Left cardiac atrium (tissue), 4 donors: ENCODE measurements at regions not wholly inside any gene's neighbourhood (a gene's known extent, or its start where the extent isn't known, plus 50 kb on each side); places are given as distances from the start of the nearest gene placed in this dataset.
A peak's percentile ranks its signal among the peaks of the same experiment; 100 is the strongest.

Experiments used
- ATAC-seq, 2 donors: fragments of 200-7000 bp; cut with Tn5 transposase; one replicate each; pipeline ENCODE4 v1.9.1; 2020; ENCODE audit warnings: mild to moderate bottlenecking in 2 of 2, moderate library complexity in 2 of 2
- DNase-seq: peaks from one replicate; pipeline ENCODE4 v3.0.0-alpha.2; 2020
- intact Hi-C, 2 donors: fragments of 100-400 bp; cut with DNase I; formaldehyde crosslinking; loops; one replicate each; pipeline versions ENCODE4 v1.14.1 to v1.15.1; 2022 to 2023
- donor health status: DM: no; HTN: yes; CAD: no.
- donor health status: DM: no; HTN: yes; CAD: no; lungs with severe emphysema.
- donor health status: DM: yes; HTN: yes; CAD: no.
- donor health status: Dilated cardiomyopathy.

- intact Hi-C loops: no loop called here
- ATAC-seq: no peak
Measured at GRCh38 chr1:29728703-29729102, 492.4 kb downstream of the PTPRU start.

GRCh38 chr1:29725262-29725661, 488.9 kb downstream of the PTPRU start:
- intact Hi-C loops: no loop called here
- ATAC-seq (no peak), DNase-seq (no peak)

More at GRCh38 chr1:29728703-29729102, 492.4 kb downstream of the PTPRU start:
- no peak for DNase-seq

- DNase-seq (no peak), ATAC-seq (no peak)
- intact Hi-C loops: no loop called here
Measured at GRCh38 chr1:29722598-29722997, 486.3 kb downstream of the PTPRU start.

DNA sequence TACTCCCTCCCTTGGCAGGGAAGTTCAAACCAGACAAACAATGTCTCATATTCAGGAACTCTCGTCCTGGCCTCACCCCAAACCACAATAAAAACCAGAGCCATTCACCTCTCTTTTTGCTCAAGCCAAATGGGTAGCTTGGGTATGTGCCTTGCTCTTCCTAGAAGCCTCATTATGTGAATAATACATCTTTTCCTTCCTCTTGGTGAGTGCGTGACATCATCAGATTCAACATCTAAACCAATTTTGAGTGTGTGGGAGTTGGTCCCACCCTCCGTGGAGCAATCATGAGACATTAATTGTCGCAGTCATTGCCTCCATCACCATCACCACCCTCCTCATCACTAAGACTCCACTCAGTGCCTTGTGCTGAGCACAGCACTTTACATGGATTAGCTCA, 482.9 kb downstream of the PTPRU start:
- no peak for DNase-seq

GRCh38 chr1:29718791-29719190, 482.5 kb downstream of the PTPRU start:
- no peak for ATAC-seq
- DNase-seq: no peak
- intact Hi-C loops: no loop called here

More for the DNA sequence above, 482.9 kb downstream of the PTPRU start:
- intact Hi-C loops: no loop called here
- no peak for ATAC-seq

- ATAC-seq: no peak
- intact Hi-C loops: no loop called here
- no peak for DNase-seq
Measured at GRCh38 chr1:29716306-29716705, 480.0 kb downstream of the PTPRU start.

DNA sequence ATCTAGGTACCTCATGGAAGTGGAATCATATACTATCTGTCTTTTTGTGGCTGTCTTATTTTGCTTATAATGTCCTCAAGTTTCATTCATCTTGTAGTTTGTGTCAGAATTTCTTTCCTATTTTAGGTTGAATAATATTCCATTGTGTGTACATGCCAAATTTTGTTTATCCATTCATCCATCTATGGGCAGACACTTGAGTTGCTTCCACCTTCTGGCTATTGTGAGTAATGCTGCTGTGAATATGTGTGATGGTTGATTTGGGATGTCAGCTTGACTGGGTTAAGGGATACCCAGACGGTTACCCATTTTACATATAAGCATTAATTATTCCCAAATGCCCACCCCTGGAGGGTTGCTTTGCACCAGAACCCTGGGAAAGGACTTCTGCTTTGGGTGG, 477.5 kb downstream of the PTPRU start:
- intact Hi-C loops: no loop called here
- DNase-seq: no peak
- no peak for ATAC-seq

- ATAC-seq (no peak), DNase-seq (no peak)
- intact Hi-C loops: no loop called here
Measured at GRCh38 chr1:29712801-29713200, 476.5 kb downstream of the PTPRU start.

DNA sequence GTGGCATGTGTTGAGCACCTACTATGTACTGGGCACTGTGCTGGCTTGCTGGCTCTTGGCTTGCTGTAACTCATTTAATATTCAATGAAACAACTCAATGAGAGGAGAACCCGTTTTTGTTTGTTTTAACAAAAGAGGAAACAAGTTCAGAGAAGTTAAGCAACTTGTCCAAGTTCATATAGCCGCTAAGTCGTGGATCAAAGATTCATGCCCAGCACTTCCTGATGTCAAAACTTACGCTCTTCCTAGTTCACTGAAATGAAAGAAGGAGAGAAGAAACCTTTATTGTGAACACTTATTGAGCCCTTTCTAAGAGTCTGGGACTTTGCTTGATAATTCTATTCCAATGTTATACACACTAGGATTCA, 475.9 kb downstream of the PTPRU start:
- intact Hi-C loops: no loop called here
- no peak for DNase-seq
- ATAC-seq: no peak

- ATAC-seq (no peak), DNase-seq (no peak)
- intact Hi-C loops: no loop called here
Measured at GRCh38 chr1:29711582-29712283, 475.4 kb downstream of the PTPRU start.

DNA sequence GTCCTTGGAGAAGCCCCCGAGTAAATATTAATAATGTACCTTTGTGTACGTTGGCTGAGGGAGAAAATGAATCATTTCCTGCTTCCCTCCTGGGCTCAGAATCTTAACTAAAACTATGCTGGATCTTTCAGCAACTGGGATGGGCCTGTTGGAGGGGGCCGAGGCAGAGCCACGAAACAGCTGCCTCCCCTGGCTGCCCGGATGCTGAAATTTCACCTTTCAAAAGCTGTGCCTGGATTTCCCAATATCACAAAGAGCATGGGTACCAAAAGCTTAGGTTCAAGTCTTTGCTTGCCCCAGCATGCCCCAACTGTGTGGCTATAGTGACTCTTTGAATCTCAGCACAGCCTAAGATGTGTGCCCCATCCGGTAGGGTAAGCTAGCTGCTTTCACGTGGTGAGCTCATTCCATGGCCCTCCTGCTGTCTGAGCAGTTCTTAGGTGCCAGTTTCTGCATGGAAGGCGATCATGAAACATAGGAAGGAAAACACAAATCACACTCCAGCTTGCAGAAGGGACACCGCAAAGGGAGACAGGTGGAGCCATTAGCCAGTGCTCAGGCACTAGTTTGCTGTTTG, 473.5 kb downstream of the PTPRU start:
- intact Hi-C loops: no loop called here
- DNase-seq (no peak), ATAC-seq (no peak)

DNA sequence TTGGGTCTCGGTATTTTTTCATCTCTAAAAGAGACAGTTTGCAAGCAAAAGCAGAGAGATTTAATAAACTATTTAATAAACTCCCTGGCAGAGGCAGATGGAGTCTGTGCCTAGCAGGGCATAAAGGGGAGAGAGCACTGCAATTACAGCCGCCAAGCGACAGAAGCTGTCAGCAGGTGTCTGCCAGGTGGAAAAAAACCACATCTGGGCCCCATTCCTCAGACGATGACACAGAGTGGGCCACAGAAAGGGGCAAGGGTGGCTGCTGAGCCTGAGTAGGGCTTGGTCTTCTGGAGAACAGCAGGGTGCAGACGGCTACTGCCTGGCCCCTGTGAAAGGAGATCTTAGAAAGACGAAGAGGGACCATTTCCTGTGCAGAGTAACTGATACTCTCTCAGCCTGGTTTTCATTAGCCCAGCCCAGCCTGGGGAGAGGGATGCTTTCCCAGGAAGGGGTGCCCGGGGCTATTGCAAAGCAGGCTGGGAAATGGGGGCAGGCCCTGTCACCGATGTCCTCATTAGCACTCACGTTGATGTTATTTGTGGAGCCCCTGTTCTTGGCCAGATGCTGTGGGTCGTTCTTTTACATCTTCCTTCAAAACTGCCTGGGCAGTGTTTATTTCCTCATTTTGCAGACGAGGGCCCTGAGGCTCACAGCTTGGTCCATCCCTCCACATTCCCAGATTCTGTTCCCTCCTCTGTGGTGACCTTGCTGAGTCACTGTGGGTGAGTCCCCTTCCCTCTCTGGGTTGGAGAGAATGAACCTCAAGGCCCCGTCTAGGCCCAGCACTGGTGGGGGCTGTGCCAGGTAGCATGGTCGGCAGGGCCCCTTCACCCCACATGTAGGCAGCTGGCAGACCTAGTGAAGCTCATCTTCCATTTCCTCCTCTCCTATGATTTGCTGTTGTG, 472.7 kb downstream of the PTPRU start:
- ATAC-seq: no peak
- intact Hi-C loops: no loop called here
- DNase-seq: no peak

- DNase-seq (no peak), ATAC-seq (no peak)
- intact Hi-C loops: no loop called here
Measured at GRCh38 chr1:29708381-29708780, 472.1 kb downstream of the PTPRU start.

GRCh38 chr1:29707796-29708195, 471.5 kb downstream of the PTPRU start:
- intact Hi-C loops: no loop called here
- DNase-seq: no peak
- no peak for ATAC-seq

DNA sequence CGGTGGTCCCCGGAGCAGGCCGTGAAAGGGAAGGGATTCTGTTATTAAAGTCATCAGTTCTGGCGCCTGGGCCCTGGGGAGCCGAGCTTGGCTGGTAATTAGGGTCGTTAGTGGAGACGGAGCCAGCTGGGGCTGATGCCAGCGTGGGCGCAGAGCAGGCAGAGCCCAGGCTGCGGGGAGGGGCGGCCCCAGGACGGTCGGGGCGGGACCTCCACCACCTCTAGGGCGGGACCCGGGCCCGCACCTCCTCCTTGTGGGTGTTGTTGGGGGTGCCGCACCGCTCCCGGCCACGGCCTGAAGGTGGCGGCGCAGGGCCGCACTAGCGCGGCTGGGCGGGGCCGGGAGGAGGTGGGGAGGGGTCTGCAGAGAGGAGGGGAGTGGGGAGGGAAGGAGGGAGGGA, 470.6 kb downstream of the PTPRU start:
- ATAC-seq (peak; percentile 38 to 74), DNase-seq (no peak)
- intact Hi-C loops: no loop called here

DNA sequence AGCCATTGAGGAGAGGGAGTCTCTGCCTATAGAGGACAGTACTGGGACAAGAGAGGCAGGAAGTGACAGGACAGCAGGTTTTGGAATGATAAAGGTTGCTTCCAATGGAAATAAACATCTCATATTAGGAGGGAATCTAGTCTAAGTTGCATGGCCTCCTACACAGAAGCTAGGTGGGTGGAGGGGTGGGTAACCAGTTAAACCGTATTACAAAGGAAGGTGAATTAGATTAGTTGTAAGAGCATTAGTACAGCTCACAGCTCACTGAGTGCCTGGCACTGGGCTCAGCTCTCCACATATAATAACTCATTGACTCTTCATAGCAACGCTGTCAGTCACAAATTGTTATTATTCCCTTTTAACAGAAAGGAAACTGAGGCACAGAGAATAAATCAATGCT, 468.1 kb downstream of the PTPRU start:
- DNase-seq (no peak), ATAC-seq (no peak)
- intact Hi-C loops: no loop called here

DNA sequence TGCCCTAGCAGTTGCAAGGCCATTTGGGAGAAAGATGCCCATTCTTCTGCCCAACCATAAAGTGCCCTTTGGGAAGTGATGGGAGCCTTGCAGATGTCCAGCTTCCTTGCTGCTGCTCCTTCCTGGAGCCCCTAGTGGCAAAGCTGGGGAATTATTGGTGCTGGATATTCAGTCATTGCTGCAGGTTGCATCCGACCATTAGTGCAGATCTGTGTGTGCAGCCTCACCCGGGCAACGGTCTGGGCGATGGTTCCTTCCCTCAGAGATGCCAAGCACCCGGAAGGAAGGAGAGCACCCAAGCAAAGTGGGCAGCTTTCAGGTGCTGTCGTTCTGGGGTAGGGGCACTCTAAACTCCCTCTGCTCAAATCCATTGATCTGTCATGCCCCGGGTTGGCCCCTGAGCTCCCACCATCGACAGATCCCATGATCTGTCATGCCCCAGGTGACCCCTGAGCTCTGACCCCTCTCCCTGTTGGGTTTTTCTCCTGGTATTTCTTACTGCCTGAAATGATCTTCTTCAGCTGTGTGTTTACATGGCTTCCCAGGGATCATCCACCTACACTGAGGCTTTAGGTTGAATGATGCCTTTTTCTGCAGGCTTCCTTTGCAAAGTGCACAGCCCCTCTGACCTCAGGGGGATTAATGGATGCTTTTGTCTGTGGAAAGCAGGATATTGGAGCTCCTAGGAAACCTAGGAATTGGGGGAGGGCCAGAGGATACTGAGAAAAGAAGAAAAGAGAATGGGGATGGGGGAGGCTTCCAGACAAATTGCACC, 467.5 kb downstream of the PTPRU start:
- no peak for DNase-seq
- ATAC-seq: no peak
- intact Hi-C loops: no loop called here

- ATAC-seq: no peak
- DNase-seq: no peak
- intact Hi-C loops: no loop called here
Measured at GRCh38 chr1:29700491-29700890, 464.2 kb downstream of the PTPRU start.

DNA sequence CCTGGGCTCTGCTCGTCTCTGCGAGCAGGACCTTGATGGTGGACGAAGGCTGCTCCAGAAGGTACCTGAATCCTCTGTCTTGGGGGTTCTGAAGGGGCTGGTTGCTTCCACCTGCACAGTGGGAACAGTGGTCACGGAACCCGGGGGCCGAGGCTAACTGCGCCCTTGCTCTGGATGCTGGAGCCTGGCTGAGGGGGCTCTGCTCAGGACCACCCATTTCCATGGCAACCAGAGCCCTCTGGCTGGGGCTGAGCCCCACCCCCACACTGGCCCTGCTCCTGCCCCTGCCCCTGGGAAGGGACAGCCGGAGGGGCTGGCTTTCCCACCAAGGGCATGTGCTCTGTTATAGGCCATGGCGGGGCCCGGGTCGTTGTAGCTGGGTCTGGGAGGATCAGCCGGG, 462.3 kb downstream of the PTPRU start:
- intact Hi-C loops: no loop called here
- no peak for DNase-seq
- no peak for ATAC-seq

DNA sequence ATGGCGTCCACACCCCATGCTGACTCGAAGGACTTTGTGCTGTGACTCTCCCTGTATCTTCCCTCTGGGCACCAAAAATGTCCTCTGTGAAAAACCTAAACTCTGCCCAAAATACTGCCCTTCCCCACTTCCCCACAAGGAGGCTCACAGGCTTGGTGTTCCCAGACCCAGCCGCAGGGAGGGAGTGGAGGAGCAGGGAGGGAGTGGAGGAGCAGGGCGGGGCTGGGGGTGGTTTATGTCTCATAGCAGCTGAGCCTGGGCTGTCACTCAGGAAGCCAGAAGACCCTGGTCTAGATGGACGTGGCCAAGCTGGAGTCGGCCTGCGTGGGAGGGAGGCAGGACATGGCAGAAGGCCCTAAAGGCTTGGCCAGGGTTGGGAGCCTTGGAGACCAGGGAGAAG, 461.7 kb downstream of the PTPRU start:
- ATAC-seq: peak; percentile 38 to 60
- no peak for DNase-seq
- intact Hi-C loops: no loop called here
